ENCODE measurements at regions not wholly inside any gene's neighbourhood (a gene's known extent, or its start where the extent isn't known, plus 50 kb on each side); places are given as distances from the start of the nearest gene placed in this dataset.

DNA sequence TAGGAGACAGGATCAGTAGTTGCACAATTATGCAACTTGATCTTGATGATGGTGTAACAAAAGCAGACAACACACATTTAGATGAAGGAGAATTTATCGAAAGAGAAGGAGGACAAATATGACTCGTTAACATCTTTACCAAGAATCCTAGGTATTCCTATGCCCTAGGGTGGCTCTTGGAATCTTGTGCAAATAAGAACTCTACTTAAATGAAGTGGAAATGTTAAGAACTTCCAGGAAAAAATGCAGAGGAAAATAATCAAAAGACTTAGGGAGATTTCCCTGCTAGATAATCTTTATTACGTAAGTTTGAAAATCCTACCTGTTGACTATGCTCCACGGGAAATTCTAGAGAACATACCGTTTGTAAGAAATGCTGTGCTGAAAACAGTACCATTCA is 485.4 kb downstream of the POM121L12 start:
- TF ChIP-seq, protein P1, sequence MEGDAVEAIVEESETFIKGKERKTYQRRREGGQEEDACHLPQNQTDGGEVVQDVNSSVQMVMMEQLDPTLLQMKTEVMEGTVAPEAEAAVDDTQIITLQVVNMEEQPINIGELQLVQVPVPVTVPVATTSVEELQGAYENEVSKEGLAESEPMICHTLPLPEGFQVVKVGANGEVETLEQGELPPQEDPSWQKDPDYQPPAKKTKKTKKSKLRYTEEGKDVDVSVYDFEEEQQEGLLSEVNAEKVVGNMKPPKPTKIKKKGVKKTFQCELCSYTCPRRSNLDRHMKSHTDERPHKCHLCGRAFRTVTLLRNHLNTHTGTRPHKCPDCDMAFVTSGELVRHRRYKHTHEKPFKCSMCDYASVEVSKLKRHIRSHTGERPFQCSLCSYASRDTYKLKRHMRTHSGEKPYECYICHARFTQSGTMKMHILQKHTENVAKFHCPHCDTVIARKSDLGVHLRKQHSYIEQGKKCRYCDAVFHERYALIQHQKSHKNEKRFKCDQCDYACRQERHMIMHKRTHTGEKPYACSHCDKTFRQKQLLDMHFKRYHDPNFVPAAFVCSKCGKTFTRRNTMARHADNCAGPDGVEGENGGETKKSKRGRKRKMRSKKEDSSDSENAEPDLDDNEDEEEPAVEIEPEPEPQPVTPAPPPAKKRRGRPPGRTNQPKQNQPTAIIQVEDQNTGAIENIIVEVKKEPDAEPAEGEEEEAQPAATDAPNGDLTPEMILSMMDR (IDR thresholded peaks at IDR 0.05; ENCODE audit: low read depth, low read length) = no peak
- no peak for TF ChIP-seq EZH2phosphoT487 (IDR thresholded peaks at IDR 0.05; ENCODE audit: low read depth)

GRCh38 chr7:53521638-53522184 is 486.3 kb downstream of the POM121L12 start:
- TF ChIP-seq, protein P1 (IDR thresholded peaks at IDR 0.05; ENCODE audit: low read depth, low read length) = no peak
- no peak for TF ChIP-seq EZH2phosphoT487 (IDR thresholded peaks at IDR 0.05; ENCODE audit: low read depth)
- no peaks in the 10 kb centered on the region for H3K79me2 ChIP-seq (ENCODE audit: low read length)
- no peaks in the 10 kb centered on the region for H3K9me3 ChIP-seq (ENCODE audit: insufficient read depth, low read length)
- no peak overlapping the region for H3K27ac ChIP-seq (ENCODE audit: low read length)
- no peak overlapping the region for H3K9ac ChIP-seq (ENCODE audit: low read length)
- no peaks in the 10 kb centered on the region for H4K20me1 ChIP-seq (ENCODE audit: insufficient read depth, low read length)
- no peak overlapping the region for H3K4me2 ChIP-seq (ENCODE audit: low read length)
- no peak overlapping the region for H3K4me3 ChIP-seq (ENCODE audit: low read length)
- no peaks in the 10 kb centered on the region for H3K36me3 ChIP-seq (replicated peaks; ENCODE audit: low read depth, low read length)
- no peaks in the 10 kb centered on the region for H3K27me3 ChIP-seq (ENCODE audit: low read depth, low read length)
- H2AFZ ChIP-seq (ENCODE audit: low read depth, low read length) = no peak overlapping the region
- no peaks in the 10 kb centered on the region for H3K4me1 ChIP-seq (ENCODE audit: low read length)

More for the DNA sequence above, 485.4 kb downstream of the POM121L12 start:
- Histone ChIP-seq H2AFZ (ENCODE audit: low read depth, low read length) (no peak overlapping the region), H3K9ac (ENCODE audit: low read length) (no peak overlapping the region), H3K4me1 (ENCODE audit: low read length) (no peaks in the 10 kb centered on the region), H3K27ac (ENCODE audit: low read length) (no peak overlapping the region), H3K36me3 (replicated peaks; ENCODE audit: low read depth, low read length) (no peaks in the 10 kb centered on the region), H3K27me3 (ENCODE audit: low read depth, low read length) (no peaks in the 10 kb centered on the region), H3K4me3 (ENCODE audit: low read length) (no peak overlapping the region), H3K9me3 (ENCODE audit: insufficient read depth, low read length) (no peaks in the 10 kb centered on the region), H3K4me2 (ENCODE audit: low read length) (no peak overlapping the region), H3K79me2 (ENCODE audit: low read length) (no peaks in the 10 kb centered on the region), H4K20me1 (ENCODE audit: insufficient read depth, low read length) (no peaks in the 10 kb centered on the region)

GRCh38 chr7:53539558-53539957 is 504.1 kb downstream of the POM121L12 start:
- no peaks in the 10 kb centered on the region for H3K4me1 ChIP-seq (ENCODE audit: low read length)
- H3K4me3 ChIP-seq (ENCODE audit: low read length) = no peak overlapping the region
- H3K9ac ChIP-seq (ENCODE audit: low read length) = no peak overlapping the region
- no peak overlapping the region for H3K27ac ChIP-seq (ENCODE audit: low read length)
- no peaks in the 10 kb centered on the region for H3K79me2 ChIP-seq (ENCODE audit: low read length)
- H3K36me3 ChIP-seq (replicated peaks; ENCODE audit: low read depth, low read length) = no peaks in the 10 kb centered on the region
- H3K27me3 ChIP-seq (ENCODE audit: low read depth, low read length) = no peaks in the 10 kb centered on the region
- no peak for TF ChIP-seq EZH2phosphoT487 (IDR thresholded peaks at IDR 0.05; ENCODE audit: low read depth)
- TF ChIP-seq, protein P1 (IDR thresholded peaks at IDR 0.05; ENCODE audit: low read depth, low read length) = no peak
- H2AFZ ChIP-seq (ENCODE audit: low read depth, low read length) = no peak overlapping the region
- H3K4me2 ChIP-seq (ENCODE audit: low read length) = no peak overlapping the region
- no peaks in the 10 kb centered on the region for H3K9me3 ChIP-seq (ENCODE audit: insufficient read depth, low read length)
- no peaks in the 10 kb centered on the region for H4K20me1 ChIP-seq (ENCODE audit: insufficient read depth, low read length)

- Histone ChIP-seq H2AFZ (ENCODE audit: low read depth, low read length) (no peak overlapping the region), H3K9ac (ENCODE audit: low read length) (no peak overlapping the region), H3K79me2 (ENCODE audit: low read length) (no peaks in the 10 kb centered on the region), H3K4me2 (ENCODE audit: low read length) (no peak overlapping the region), H3K27me3 (ENCODE audit: low read depth, low read length) (no peaks in the 10 kb centered on the region), H3K36me3 (replicated peaks; ENCODE audit: low read depth, low read length) (no peaks in the 10 kb centered on the region), H3K9me3 (ENCODE audit: insufficient read depth, low read length) (no peaks in the 10 kb centered on the region), H3K4me1 (ENCODE audit: low read length) (no peaks in the 10 kb centered on the region), H3K27ac (ENCODE audit: low read length) (no peak overlapping the region), H3K4me3 (ENCODE audit: low read length) (no peak overlapping the region), H4K20me1 (ENCODE audit: insufficient read depth, low read length) (no peaks in the 10 kb centered on the region)
- TF ChIP-seq, protein P1 (IDR thresholded peaks at IDR 0.05; ENCODE audit: low read depth, low read length) = no peak
- no peak for TF ChIP-seq EZH2phosphoT487 (IDR thresholded peaks at IDR 0.05; ENCODE audit: low read depth)
Measured at GRCh38 chr7:53541475-53541874, 506.0 kb downstream of the POM121L12 start.
